Activated CD8-positive, alpha-beta T cell treated with anti-CD3 and anti-CD28 coated beads for 36 hours (primary cell): ENCODE measurements at regions not wholly inside any gene's neighbourhood (a gene's known extent, or its start where the extent isn't known, plus 50 kb on each side); places are given as distances from the start of the nearest gene placed in this dataset.

ENCODE experiments used
- ATAC-seq: fragments of 200-7000 bp; cut with Tn5 transposase; one replicate; pipeline ENCODE4 v1.10.0; 2021; ENCODE audit warnings: mild to moderate bottlenecking, moderate library complexity
- CTCF ChIA-PET: fragments of 350-600 bp; sonication (Branson Sonifier 250); formaldehyde crosslinking; loops from one replicate; lab custom pipeline; 2021; ENCODE audit warnings: antibody characterized with exemption; lab: Charles Lee
- POLR2A ChIA-PET: fragments of 350-600 bp; sonication (Branson Sonifier 250); formaldehyde crosslinking; loops from one replicate; lab custom pipeline; 2021; ENCODE audit warnings: antibody characterized with exemption; lab: Charles Lee
- DNase-seq: peaks from one replicate; pipeline ENCODE4 v3.0.0-alpha.2; 2020
- H3K27ac Mint-ChIP-seq: one replicate; pipeline ENCODE4 v1.8.0; 2021; ENCODE audit warnings: mild to moderate bottlenecking, mixed read lengths
- H3K27me3 Mint-ChIP-seq: one replicate; pipeline ENCODE4 v1.8.0; 2021; ENCODE audit warnings: mixed read lengths
- H3K36me3 Mint-ChIP-seq: one replicate; pipeline ENCODE4 v1.8.0; 2021; ENCODE audit warnings: low read depth, mixed read lengths
- H3K4me1 Mint-ChIP-seq: one replicate; pipeline ENCODE4 v1.8.0; 2021; ENCODE audit warnings: low read depth, mixed read lengths
- H3K4me3 Mint-ChIP-seq: one replicate; pipeline ENCODE4 v1.8.0; 2021; ENCODE audit warnings: mild to moderate bottlenecking, moderate library complexity, mixed read lengths
- H3K9me3 Mint-ChIP-seq: one replicate; pipeline ENCODE4 v1.8.0; 2021; ENCODE audit warnings: mixed read lengths
- CTCF ChIP-seq: fragments of 200-600 bp; IDR thresholded peaks from one replicate; pipeline ENCODE4 v1.8.0; 2022; ENCODE audit warnings: antibody characterized with exemption, mild to moderate bottlenecking
- intact Hi-C: fragments of 100-400 bp; cut with micrococcal nuclease; formaldehyde crosslinking; loops from one replicate; pipeline ENCODE4 v1.10.0; 2022

- Mint-ChIP-seq H3K27ac (no peak overlapping the region), H3K4me3 (no peak overlapping the region), H3K9me3 (no peaks in the 10 kb centered on the region), H3K4me1 (no peaks in the 10 kb centered on the region), H3K27me3 (no peaks in the 10 kb centered on the region), H3K36me3 (no peaks in the 10 kb centered on the region)
- POLR2A ChIA-PET: no interaction called here
- no peak for TF ChIP-seq CTCF
- DNase-seq (no peak), ATAC-seq (no peak)
- CTCF ChIA-PET: interaction anchor here (0.8 kb wide), 1 partner anchor 15 kb away, joined by 3 read pairs; no protein-coding TSS in a partner anchor
- intact Hi-C loops: no loop called here
Measured at GRCh38 chr7:13774976-13775375, 214.5 kb downstream of the ETV1 start.

GRCh38 chr7:13777242-13777641 lies 212.2 kb downstream of the ETV1 start:
- ATAC-seq: no peak
- CTCF ChIA-PET: no interaction called here

GRCh38 chr7:13778967-13779366 lies 210.5 kb downstream of the ETV1 start:
- Mint-ChIP-seq H3K9me3 (no peaks in the 10 kb centered on the region), H3K36me3 (no peaks in the 10 kb centered on the region), H3K4me3 (no peak overlapping the region), H3K27ac (no peak overlapping the region), H3K27me3 (no peaks in the 10 kb centered on the region), H3K4me1 (no peaks in the 10 kb centered on the region)
- POLR2A ChIA-PET: no interaction called here
- ATAC-seq: peak; percentile 34
- peak; percentile 13 for DNase-seq
- CTCF ChIA-PET: no interaction called here
- intact Hi-C loops: no loop called here
- TF ChIP-seq CTCF: no peak

More at GRCh38 chr7:13777242-13777641, 212.2 kb downstream of the ETV1 start:
- POLR2A ChIA-PET: no interaction called here
- no peaks in the 10 kb centered on the region for H3K9me3 Mint-ChIP-seq
- no peak for TF ChIP-seq CTCF
- no peaks in the 10 kb centered on the region for H3K27me3 Mint-ChIP-seq
- no peak overlapping the region for H3K4me3 Mint-ChIP-seq
- H3K36me3 Mint-ChIP-seq: no peaks in the 10 kb centered on the region
- intact Hi-C loops: no loop called here
- DNase-seq: no peak
- H3K4me1 Mint-ChIP-seq: no peaks in the 10 kb centered on the region
- no peak overlapping the region for H3K27ac Mint-ChIP-seq

- intact Hi-C loops: no loop called here
Measured at GRCh38 chr7:13790611-13791010, 198.9 kb downstream of the ETV1 start.

GRCh38 chr7:13792208-13792607 lies 197.3 kb downstream of the ETV1 start:
- no peak overlapping the region for H3K27ac Mint-ChIP-seq
- intact Hi-C loops: no loop called here
- no peaks in the 10 kb centered on the region for H3K36me3 Mint-ChIP-seq
- no peaks in the 10 kb centered on the region for H3K4me1 Mint-ChIP-seq
- no peak overlapping the region for H3K4me3 Mint-ChIP-seq
- ATAC-seq (no peak), DNase-seq (no peak)
- no peaks in the 10 kb centered on the region for H3K9me3 Mint-ChIP-seq
- ChIA-PET CTCF (no interaction called here), POLR2A (no interaction called here)
- TF ChIP-seq CTCF: no peak
- H3K27me3 Mint-ChIP-seq: no peaks in the 10 kb centered on the region

More at GRCh38 chr7:13790611-13791010, 198.9 kb downstream of the ETV1 start:
- H3K27me3 Mint-ChIP-seq: no peaks in the 10 kb centered on the region
- no peaks in the 10 kb centered on the region for H3K36me3 Mint-ChIP-seq
- H3K9me3 Mint-ChIP-seq: no peaks in the 10 kb centered on the region
- no peak overlapping the region for H3K27ac Mint-ChIP-seq
- H3K4me1 Mint-ChIP-seq: no peaks in the 10 kb centered on the region
- no peak overlapping the region for H3K4me3 Mint-ChIP-seq
- POLR2A ChIA-PET: no interaction called here
- CTCF ChIA-PET: no interaction called here
- DNase-seq (no peak), ATAC-seq (no peak)
- no peak for TF ChIP-seq CTCF
